GM21360 (cell line): ENCODE measurements at regions not wholly inside any gene's neighbourhood (a gene's known extent, or its start where the extent isn't known, plus 50 kb on each side); places are given as distances from the start of the nearest gene placed in this dataset.
"Not testable (repeated sequence)": the region's sequence is repeated elsewhere in the genome, so short reads cannot be mapped to it uniquely, and the experiment has no call there.

ENCODE experiments used
- ATAC-seq: cut with Tn5 transposase; IDR thresholded peaks from one replicate; pipeline ENCODE4 v1.9.1; 2021; ENCODE audit warnings: mild to moderate bottlenecking, moderate library complexity; ENCODE audit not compliant: unreplicated experiment

DNA sequence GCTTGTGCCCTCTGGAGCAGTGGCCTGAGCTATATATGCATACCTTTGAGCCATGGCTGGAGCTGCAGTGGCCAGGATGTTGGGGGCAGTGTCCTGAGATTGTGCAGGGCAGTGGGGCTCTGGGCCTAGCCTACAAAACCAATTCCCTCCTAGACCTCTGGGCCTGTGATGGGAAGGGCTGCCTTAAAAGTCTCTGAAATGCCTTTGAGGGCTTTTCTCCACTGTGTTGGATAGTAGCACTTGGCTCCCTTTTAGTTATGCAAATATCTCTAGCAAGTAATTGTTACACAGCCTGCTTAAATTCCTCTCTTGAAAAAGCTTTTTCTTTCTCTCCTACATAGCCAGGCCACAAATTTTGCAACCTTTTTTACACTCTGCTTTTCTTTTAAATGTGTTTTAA is 426.4 kb downstream of the ACTR3B start:
- no peak for ATAC-seq

DNA sequence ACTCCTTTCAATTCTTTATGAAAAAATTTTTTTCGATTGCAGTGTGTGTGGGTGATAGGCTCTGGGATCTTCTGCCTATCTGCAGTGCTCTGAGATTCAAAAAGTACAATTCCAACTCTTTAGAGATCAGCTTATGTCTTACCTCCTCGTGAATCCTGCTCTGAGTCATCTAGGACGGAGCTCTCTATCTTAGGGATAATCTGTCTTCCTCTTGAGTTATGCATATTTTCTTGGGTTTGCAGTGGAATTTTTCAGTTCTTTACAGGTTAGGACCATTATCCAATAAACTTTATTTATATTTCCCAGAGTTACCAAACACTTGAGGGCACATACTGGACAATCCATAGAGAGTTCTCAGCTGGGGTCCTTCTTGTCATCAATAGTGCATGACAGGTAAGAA is 428.6 kb downstream of the ACTR3B start:
- ATAC-seq, result no peak

DNA sequence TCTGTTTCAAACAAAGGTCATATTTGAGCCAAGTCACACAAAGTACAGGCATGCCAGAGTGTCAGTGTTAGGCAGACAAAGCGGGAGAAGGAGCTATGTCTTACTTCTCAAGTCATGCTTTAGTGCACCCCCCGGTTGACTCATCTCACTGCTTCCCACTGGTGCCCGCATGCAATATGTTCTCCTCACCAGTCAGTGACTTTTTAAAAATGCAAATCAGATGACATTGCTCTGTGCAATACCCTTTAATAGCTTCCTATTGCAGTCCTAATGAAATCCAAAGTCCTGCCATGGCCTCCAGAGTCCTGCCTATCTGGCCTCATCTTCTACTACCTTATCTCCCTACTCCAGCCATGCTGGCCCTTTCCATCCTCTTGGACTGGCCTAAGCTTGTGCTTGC is 429.1 kb downstream of the ACTR3B start:
- ATAC-seq, result peak; percentile 66

DNA sequence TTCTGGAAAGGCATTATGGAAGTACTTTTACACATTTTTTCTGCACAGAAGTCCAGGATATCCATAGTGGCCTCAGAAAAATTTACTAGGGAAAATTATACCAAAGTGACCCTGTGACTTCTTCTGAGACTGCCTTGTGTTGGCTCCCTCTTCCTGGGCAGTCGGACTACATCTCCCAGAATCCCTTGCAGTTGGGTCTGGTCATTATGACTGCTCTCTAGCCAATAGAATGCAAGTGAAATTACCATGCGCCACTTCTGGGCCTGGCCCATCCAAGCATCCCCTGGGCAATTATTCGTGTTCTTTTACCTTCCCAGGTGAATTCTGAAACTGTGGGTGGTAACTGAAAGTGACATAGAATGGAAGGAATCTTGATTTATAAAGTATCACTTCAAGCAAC is 430.9 kb downstream of the ACTR3B start:
- peak; percentile 77 for ATAC-seq

DNA sequence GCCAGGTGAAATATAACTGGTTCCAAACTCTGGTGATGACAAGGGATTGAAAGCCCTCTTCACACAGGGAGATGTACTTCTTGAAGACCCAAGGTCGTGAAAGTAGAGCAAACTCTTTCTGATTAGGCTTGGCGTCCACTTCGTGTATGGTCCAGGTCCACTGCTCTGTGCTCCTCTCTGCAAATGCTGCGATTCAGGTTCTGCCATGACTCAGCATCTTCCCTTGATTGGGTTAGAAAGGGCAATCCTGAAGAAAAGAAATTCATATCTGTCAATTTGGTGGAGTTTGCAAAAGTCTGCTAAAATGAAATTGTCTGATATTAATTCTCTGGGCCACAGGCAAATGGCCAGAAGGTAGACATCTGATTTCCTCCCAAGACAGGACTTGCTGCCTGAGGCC is 431.4 kb downstream of the ACTR3B start:
- no peak for ATAC-seq

DNA sequence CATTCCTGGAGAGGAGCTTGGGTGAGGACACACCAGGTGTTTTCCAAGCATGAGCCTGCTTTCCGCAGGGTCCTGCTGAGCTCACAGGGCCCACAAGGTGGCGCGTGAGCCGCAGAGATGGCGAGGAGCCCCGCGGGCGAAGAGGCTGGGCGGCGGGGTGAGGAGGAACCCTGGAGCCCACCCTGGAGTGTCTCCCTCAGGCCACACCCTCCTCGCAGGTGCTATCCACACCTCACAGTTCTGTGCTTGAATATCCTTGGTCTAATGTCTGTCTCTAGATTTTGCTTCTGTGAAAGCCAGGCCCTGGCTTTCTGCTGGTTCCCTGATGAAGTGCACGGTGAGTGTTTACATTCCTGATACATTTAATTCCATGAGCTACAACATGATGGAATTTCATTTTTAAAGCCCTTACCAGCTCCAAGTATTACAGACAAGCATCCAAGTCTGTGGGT is 433.6 kb downstream of the ACTR3B start:
- ATAC-seq, result peak; percentile 54

DNA sequence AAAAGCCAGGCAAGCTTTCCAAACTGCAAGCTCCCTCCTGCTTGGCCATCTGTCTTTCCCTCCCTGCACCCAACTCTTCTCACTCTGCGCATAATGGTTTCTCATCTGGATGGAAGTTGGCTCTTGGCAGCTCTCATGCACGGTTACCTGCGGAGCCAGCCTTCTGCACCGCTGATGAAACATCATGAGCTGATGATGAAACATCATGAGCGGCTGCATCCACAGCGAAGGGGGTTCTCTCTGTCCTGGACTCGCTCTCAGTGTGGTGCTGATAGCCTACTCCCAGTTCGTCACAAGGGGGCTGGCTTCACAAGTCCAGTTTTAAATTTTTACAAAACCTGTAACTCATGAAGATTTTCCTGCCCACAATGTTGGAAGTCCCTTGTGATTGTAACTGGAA is 457.5 kb downstream of the ACTR3B start:
- ATAC-seq, result no peak

DNA sequence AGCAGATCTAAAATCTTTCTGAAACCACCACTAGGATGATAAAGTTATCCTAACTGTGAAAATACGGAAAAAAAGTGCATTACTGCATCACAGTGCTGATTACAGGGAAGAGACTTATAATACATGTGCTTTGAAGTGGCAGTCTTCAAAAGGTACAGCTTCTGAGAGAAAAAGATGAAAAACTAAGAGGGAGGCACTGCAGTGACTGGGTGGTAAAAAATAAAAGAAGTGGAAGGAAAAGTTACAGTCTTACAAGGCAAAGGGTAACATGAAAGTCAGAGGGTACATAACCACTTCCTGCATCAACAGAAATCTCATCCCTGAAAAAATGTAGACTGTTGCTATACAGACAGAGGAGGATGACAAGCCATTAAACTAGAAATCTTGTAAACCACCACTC is 465.3 kb downstream of the ACTR3B start:
- no peak for ATAC-seq

DNA sequence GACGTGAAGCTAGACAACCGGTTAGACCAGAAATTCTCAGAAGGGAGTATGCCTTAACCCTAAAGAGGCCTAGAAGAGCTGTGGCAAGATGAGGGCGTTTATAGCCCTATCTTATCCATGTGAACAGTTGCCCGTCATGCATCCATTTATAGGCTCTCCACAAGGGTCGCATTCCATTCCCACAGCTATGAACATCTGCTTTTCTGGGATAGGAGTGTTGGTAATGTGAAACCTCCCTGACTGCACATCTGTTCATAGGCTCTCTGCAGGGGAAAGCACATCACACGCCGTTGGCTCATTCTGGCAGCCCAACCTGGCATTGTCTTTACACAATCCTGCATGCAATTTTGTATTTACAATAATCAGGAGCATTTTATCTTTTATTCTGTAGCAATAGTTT is 485.6 kb downstream of the ACTR3B start:
- ATAC-seq, result not testable (repeated sequence)

DNA sequence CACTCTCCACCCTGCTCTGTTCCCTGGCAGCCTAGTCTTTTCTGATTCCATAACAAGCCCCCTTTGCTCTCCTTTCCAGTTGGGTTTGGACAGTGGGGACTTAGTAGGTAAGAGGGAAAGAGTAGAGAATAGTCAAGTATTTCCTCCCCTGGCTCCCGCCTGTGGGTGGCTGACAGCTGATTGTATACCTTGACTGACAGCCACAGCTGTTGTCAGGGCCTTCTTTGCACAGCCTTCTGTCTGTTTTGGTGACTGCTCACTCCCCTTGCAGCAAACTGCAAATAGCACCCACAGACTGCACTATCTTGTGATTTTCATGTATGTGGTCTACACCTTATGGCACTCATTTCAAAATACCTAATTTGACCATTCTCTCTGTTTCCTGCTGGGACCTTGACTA is 486.3 kb downstream of the ACTR3B start:
- ATAC-seq, result no peak

DNA sequence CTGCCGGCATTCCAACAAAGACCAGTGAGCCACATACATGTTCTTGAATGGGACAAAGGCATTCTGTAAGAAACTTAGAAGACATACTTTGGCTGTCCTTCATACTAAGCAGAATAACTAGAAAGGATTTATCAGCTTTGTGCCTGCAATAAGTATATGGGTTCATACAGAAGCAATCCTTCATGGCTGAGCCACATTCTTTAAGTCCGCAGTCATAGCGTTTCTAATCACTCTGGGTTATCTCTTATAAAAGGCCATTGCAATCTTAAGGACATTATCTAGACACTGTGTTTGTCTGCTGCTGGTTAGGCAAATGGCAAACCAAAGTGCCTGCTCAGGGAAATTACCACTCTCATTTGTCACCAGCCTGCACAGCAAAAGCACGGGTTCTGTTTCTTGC is 488.4 kb downstream of the ACTR3B start:
- no peak for ATAC-seq

DNA sequence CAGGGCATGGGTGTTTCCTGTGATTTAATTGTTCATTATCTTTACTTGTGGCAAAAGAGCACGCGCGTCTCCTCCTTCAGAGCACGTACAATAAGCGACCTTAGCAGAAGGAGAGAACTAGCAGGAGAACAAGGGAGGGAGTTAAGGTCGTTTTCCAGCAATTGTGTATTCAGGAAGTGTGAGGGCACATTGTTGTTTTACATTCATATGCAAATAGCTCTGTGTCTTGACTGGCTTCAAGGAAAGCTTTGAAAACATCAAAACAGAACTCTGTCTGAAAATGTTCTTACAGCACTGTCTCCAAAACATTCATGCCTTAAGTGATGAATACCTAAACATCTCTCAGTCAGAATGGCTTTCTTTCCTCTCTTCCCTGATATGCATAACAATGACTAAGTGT is 499.1 kb downstream of the ACTR3B start:
- ATAC-seq, result no peak

DNA sequence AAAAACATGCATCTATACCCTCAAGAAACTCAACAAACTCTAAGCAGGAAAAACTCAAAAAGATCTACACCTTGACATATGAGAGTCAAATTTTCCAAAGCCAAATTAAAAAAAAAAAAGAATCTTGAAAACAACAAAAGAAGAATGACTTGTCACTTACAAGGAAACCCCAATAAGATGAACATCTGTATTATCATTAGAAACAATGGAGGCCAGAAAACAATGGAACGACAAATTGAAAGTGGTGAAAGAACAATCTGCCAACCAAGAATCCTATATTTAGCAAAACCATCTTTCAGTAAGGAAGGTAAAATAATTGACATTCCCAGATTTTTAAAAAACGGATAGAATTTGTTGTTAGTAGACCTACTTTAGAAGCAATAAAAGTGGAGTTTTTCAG is 516.8 kb downstream of the ACTR3B start:
- no peak for ATAC-seq

DNA sequence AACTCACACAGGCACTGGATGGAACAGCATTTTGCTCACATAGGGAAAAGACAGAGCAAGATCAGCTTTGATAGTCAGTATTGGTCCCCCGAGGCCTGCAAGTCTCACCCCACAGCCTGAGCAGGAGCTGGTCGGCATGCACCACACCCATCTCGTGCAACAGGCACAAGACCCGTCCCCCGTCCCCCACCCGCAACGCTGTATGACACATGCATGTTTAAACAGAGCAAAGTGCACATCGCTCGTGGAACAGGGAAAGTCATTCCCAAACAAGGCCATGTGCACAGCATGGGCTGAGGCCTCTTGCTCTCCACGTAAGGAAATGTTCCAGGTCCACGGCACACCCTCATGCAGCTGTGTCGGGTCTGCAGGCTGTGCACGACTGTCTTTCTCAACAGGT is 527.2 kb downstream of the ACTR3B start:
- ATAC-seq, result no peak

DNA sequence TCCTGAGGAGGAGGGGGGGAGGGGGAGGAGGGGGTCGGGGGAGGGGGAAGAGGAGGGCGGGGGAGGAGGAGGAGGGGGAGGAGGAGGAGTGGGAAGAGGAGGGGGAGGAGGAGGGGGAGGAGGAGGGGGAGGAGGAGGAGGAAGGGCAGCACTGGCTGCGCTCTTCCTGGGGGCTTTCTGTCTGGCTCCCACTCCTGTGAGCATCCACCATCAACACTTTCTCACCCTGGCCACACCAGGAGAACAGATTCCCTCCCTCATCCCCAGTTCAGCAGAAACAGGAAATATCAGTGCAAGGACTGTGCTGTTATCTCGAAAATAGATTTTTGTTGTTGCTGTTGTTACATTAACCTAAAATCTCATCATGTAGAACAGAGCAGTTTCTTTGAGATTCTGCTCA is 530.5 kb downstream of the ACTR3B start:
- ATAC-seq, result no peak

DNA sequence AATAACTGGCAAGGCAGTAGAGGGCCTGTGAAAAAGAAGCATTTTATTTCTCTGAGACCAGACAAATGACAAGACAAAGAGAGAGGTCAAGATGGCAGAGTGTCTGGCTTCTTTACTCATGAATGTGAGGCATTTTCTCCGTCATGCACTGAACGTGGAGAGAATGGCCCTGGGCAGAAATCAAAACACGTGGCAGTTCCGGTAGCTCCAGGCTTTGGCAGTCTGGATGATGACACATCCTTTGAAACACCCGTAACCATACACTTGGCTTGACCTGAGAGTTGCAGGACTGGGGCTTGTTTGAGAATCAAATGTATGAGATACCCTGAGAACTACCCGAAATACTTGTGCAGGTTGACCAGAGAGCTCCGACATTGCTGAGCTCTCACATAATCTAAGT is 537.6 kb downstream of the ACTR3B start:
- no peak for ATAC-seq

DNA sequence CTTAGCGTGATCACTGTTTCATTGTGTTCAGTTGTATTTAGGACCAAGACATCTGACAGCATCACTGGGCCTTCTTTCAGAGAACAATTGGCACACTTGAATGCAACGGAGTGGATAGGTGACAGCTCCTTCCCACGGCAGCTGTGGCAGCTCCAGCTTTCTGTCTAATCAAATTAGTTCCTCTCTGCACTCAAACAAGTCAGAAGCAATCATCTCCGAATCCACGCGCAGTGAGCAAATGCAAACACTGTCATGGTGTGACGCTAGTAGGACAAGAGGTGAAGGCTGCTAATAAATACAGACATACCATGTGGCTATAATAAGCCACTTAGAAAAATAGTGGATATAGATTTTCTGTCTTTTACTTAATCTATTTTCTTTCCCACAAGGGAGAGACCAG is 542.4 kb downstream of the ACTR3B start:
- no peak for ATAC-seq

DNA sequence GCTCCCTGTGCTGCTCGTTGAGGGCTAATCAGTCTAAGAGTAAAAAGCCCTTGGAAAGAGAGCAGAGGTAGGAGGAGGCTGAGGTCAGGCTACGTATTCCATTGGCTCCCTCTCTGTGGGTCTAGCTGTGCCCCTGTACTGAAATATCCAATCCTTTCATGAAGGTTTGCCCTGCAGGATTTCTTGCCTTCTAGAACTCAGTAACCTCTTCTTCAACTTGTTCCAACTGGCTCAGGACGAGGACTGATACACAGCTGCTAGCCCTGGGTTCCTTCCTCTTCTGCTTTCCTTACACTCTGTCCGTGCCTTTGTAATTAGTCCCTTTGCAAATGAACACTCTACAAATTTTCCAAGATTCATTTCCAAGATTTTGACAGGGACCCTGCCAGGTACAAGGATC is 560.5 kb downstream of the ACTR3B start:
- no peak for ATAC-seq

DNA sequence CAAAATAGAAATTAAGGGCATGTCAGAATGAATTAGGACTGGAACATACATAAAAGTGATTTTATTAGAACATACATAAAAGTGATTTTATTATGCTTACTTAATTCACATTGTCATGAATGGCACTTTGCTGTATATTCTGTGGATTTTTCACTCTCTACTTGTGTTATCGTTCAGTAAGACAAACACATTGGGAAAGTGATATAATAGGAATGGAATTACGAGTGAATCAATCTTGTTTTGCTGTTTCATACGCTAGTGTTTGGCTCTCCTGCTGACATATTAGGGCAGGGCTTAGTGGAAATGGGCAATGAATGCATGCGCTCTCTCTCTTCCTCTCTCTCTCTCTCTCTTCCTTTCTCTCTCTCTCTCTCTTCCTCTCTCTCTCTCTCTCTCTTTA is 561.1 kb downstream of the ACTR3B start:
- ATAC-seq, result no peak

DNA sequence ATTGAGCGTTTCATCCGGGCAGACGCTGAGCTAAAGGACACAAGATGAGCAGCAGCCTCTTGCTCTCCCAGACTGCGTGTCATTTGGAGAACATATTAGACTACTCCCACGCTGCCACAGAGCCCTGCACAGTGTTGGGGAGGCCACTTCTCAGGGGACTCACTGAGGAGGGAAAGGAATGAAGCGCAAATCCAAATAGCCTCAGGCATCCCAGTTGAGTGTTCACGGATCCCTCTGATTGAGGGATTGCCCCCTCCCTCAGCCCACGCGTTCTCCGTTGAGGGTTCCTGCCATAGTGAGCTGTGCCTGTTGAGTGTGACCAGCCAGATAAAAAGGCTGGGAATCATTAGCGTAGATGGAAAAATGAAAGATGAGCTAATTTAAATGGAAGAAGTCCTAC is 563.4 kb downstream of the ACTR3B start:
- ATAC-seq, result no peak

DNA sequence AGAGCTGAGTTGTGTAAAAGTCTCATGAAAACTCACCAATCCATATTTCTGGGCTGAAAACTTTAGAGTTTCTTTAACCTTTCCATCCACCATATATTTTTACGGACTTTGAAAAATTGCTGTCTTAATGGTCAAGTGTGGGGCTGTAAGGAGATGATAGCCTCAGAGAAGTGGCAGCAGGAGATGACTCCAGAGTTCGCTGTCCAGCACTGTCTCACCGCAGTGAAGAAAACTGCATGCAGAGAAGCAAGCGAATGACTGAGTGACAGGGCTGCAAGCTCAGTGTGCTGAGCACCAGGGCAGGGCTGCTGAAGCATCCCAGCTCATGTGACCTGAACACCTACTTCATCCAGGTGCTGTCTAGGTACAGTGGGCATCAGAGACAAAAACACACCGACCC is 564.5 kb downstream of the ACTR3B start:
- no peak for ATAC-seq

DNA sequence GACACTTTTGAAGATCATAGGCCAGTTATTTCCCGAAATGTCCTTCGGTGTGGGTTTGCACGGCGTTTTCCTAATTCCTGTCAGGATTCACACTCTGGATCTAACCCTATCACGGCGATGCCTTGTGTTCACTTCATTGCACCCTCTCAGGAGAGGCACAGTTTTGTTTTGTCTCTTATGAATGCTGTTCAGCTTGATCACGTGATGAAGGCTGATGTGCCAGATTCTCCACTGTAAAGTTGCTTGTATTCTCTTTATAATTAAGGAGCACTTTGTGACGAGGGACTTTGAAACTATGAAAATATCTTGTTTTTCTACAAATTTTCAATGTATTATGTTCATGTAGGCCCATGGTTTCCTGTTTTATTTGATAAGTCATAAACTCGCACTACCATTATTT is 568.1 kb downstream of the ACTR3B start:
- no peak for ATAC-seq

DNA sequence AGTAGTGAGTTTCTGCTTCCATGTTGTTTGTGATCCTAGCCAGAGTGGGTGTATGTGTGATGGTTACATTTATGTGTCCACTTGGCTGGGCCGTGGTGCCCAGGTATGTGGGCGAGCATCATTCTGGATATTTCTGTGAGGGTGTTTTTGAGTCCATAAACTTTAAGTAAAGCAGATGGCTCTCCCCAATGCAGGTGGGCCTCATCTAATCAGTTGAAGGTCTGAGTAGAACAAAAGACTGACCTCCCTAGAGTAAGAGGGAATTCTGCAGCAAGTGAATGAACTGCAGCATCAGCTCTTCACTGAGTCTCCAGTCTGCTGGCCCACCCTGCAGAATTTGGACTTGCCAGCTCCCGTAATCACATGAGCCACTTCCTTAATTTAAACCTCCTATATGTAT is 571.9 kb downstream of the ACTR3B start:
- no peak for ATAC-seq

DNA sequence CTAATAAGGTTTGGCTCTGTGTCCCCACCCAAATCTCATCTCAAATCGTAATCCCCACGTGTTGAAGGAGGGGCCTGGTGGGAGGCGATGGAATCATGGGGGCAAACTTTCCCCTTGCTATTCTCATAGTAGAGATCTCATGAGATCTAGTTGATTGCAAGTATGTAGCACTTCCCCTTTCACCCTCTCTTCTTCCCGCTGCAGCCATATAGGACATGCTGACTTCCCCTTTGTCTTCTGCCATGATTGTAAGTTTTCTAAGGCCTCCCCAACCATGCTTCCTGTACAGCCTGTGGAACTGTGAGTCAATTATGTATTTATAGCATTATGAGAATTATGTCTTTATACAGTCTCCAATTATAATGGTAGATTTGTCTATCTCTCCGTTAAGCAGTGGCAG is 594.5 kb downstream of the ACTR3B start:
- no peak for ATAC-seq
